ENCODE measurements at regions not wholly inside any gene's neighbourhood (a gene's known extent, or its start where the extent isn't known, plus 50 kb on each side); places are given as distances from the start of the nearest gene placed in this dataset.

- dilution Hi-C loops (cut with MboI; ENCODE audit: extremely low pct_ligation_motif_present, low sequenced_read_pairs) = no loop called here
- DNase-seq (ENCODE audit: low read depth, low spot score) = no peak
Observed at GRCh38 chr7:119344466-119344865, 928.5 kb upstream of the KCND2 start.

GRCh38 chr7:119348491-119348890, 924.5 kb upstream of the KCND2 start:
- Histone ChIP-seq H3K9me1 (ENCODE audit: control insufficient read depth, extremely low read depth, insufficient read depth, low read length) (no peaks in the 10 kb centered on the region), H3K4me1 (ENCODE audit: control insufficient read depth, extremely low read depth, insufficient read depth, low read length) (no peaks in the 10 kb centered on the region), H3K4me2 (ENCODE audit: control insufficient read depth, extremely low read depth, insufficient read depth, low read depth, low read length) (no peak overlapping the region), H3K36me3 (ENCODE audit: control insufficient read depth in 2 of 2, extremely low read depth in 1 of 2, insufficient read depth in 2 of 2, low read length in 2 of 2) (no peaks in the 10 kb centered on the region), H3K79me2 (ENCODE audit: control insufficient read depth, insufficient read depth, low read length) (no peaks in the 10 kb centered on the region), H4K20me1 (ENCODE audit: control insufficient read depth, extremely low read depth, insufficient read depth, low read length) (no peaks in the 10 kb centered on the region), H3K4me3 (ENCODE audit: control insufficient read depth in 2 of 3, extremely low read depth in 1 of 3, insufficient read depth in 2 of 3, low read depth in 1 of 3, low read length in 3 of 3) (no peak overlapping the region), H3K27ac (ENCODE audit: control insufficient read depth, insufficient read depth, low read length) (no peak overlapping the region), H2AFZ (ENCODE audit: control insufficient read depth, low read length) (no peak overlapping the region), H3K9ac (ENCODE audit: control insufficient read depth, extremely low read depth, insufficient read depth, low read length) (no peak overlapping the region), H3K27me3 (ENCODE audit: control insufficient read depth, extremely low read depth, insufficient read depth, low read length) (no peaks in the 10 kb centered on the region), H3K9me3 (ENCODE audit: control insufficient read depth, low read depth, low read length) (no peaks in the 10 kb centered on the region)
- dilution Hi-C loops (cut with MboI; ENCODE audit: extremely low pct_ligation_motif_present, low sequenced_read_pairs) = no loop called here
- no peak for TF ChIP-seq CTCF (optimal IDR thresholded peaks at IDR 0.05 in 1 of 3, IDR thresholded peaks at IDR 0.05 in 1 of 3, conservative IDR thresholded peaks at IDR 0.05 in 1 of 3; ENCODE audit: extremely low read depth in 1 of 3, insufficient read depth in 2 of 3, low read length in 3 of 3)
- TF ChIP-seq EZH2 (IDR thresholded peaks at IDR 0.05; ENCODE audit: low read length) = no peak
- DNase-seq (ENCODE audit: low read depth, low spot score) (no peak), FAIRE-seq (no peak)

More at GRCh38 chr7:119344466-119344865, 928.5 kb upstream of the KCND2 start:
- H3K27ac ChIP-seq (ENCODE audit: control insufficient read depth, insufficient read depth, low read length) = no peak overlapping the region
- no peaks in the 10 kb centered on the region for H3K27me3 ChIP-seq (ENCODE audit: control insufficient read depth, extremely low read depth, insufficient read depth, low read length)
- no peaks in the 10 kb centered on the region for H3K9me1 ChIP-seq (ENCODE audit: control insufficient read depth, extremely low read depth, insufficient read depth, low read length)
- H3K4me2 ChIP-seq (ENCODE audit: control insufficient read depth, extremely low read depth, insufficient read depth, low read depth, low read length) = no peak overlapping the region
- H3K9me3 ChIP-seq (ENCODE audit: control insufficient read depth, low read depth, low read length) = no peaks in the 10 kb centered on the region
- no peak overlapping the region for H3K4me3 ChIP-seq (ENCODE audit: control insufficient read depth in 2 of 3, extremely low read depth in 1 of 3, insufficient read depth in 2 of 3, low read depth in 1 of 3, low read length in 3 of 3)
- no peak overlapping the region for H2AFZ ChIP-seq (ENCODE audit: control insufficient read depth, low read length)
- H4K20me1 ChIP-seq (ENCODE audit: control insufficient read depth, extremely low read depth, insufficient read depth, low read length) = no peaks in the 10 kb centered on the region
- no peaks in the 10 kb centered on the region for H3K79me2 ChIP-seq (ENCODE audit: control insufficient read depth, insufficient read depth, low read length)
- TF ChIP-seq EZH2 (IDR thresholded peaks at IDR 0.05; ENCODE audit: low read length) = no peak
- TF ChIP-seq CTCF (optimal IDR thresholded peaks at IDR 0.05 in 1 of 3, IDR thresholded peaks at IDR 0.05 in 1 of 3, conservative IDR thresholded peaks at IDR 0.05 in 1 of 3; ENCODE audit: extremely low read depth in 1 of 3, insufficient read depth in 2 of 3, low read length in 3 of 3) = no peak
- H3K4me1 ChIP-seq (ENCODE audit: control insufficient read depth, extremely low read depth, insufficient read depth, low read length) = no peaks in the 10 kb centered on the region
- no peak for FAIRE-seq
- no peak overlapping the region for H3K9ac ChIP-seq (ENCODE audit: control insufficient read depth, extremely low read depth, insufficient read depth, low read length)
- H3K36me3 ChIP-seq (ENCODE audit: control insufficient read depth in 2 of 2, extremely low read depth in 1 of 2, insufficient read depth in 2 of 2, low read length in 2 of 2) = no peaks in the 10 kb centered on the region

All from keratinocyte (primary cell).